Activated CD4-positive, alpha-beta T cell treated with anti-CD3 and anti-CD28 coated beads, Interleukin-2, amount 10 ng/mL, durations not matched to agents 7 days and 5 days (primary cell): ENCODE measurements at regions not wholly inside any gene's neighbourhood (a gene's known extent, or its start where the extent isn't known, plus 50 kb on each side); places are given as distances from the start of the nearest gene placed in this dataset.
"Not testable (repeated sequence)": the region's sequence is repeated elsewhere in the genome, so short reads cannot be mapped to it uniquely, and the experiment has no call there.

Experiments used
- CTCF ChIA-PET: fragments of 350-600 bp; sonication (Branson Sonifier 250); formaldehyde crosslinking; loops from one replicate; lab custom pipeline; 2021; ENCODE audit warnings: antibody characterized with exemption; lab: Charles Lee
- POLR2A ChIA-PET: fragments of 350-600 bp; sonication (Branson Sonifier 250); formaldehyde crosslinking; loops from one replicate; lab custom pipeline; 2021; ENCODE audit warnings: antibody characterized with exemption; lab: Charles Lee
- DNase-seq: peaks from one replicate; pipeline ENCODE4 v3.0.0-alpha.2; 2020
- H3K27ac Mint-ChIP-seq: one replicate; pipeline ENCODE4 v1.8.0; 2021; ENCODE audit warnings: mild to moderate bottlenecking, moderate library complexity, mixed read lengths
- H3K27me3 Mint-ChIP-seq: one replicate; pipeline ENCODE4 v1.8.0; 2021; ENCODE audit warnings: mixed read lengths
- H3K36me3 Mint-ChIP-seq: one replicate; pipeline ENCODE4 v1.8.0; 2021; ENCODE audit warnings: low read depth, mixed read lengths
- H3K4me1 Mint-ChIP-seq: one replicate; pipeline ENCODE4 v1.8.0; 2021; ENCODE audit warnings: mixed read lengths
- H3K4me3 Mint-ChIP-seq: one replicate; pipeline ENCODE4 v1.8.0; 2021; ENCODE audit warnings: mild to moderate bottlenecking, moderate library complexity, mixed read lengths
- H3K9me3 Mint-ChIP-seq: one replicate; pipeline ENCODE4 v1.8.0; 2021; ENCODE audit warnings: mixed read lengths

DNA sequence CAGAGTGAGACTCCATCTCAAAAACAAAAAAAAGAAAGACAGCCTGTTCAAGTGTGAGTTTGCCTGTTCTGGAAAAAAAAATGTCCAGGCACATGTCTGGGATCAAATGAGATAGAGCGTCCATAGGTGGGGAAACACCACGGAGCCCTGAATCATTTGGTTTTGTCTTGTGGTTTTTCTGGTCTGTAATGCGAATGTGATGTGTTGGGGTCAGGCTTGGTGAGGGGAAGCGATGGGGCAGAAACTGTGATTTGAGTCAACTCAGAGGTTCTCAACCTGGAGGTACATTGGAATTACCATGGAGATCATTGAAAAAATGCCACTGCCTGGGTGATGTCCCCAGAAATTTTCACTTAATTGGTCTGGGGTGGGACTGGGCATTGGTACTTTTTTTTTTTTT is 183.9 kb upstream of the PWP1 start:
- DNase-seq, result no peak
- Mint-ChIP-seq H3K36me3 (peaks cover 7% of the 10 kb centered on the region), H3K27me3 (no peaks in the 10 kb centered on the region), H3K4me3 (no peak overlapping the region), H3K4me1 (no peaks in the 10 kb centered on the region), H3K27ac (no peak overlapping the region), H3K9me3 (peaks cover 4% of the 10 kb centered on the region)
- ChIA-PET POLR2A (no interaction called here), CTCF (no interaction called here)

DNA sequence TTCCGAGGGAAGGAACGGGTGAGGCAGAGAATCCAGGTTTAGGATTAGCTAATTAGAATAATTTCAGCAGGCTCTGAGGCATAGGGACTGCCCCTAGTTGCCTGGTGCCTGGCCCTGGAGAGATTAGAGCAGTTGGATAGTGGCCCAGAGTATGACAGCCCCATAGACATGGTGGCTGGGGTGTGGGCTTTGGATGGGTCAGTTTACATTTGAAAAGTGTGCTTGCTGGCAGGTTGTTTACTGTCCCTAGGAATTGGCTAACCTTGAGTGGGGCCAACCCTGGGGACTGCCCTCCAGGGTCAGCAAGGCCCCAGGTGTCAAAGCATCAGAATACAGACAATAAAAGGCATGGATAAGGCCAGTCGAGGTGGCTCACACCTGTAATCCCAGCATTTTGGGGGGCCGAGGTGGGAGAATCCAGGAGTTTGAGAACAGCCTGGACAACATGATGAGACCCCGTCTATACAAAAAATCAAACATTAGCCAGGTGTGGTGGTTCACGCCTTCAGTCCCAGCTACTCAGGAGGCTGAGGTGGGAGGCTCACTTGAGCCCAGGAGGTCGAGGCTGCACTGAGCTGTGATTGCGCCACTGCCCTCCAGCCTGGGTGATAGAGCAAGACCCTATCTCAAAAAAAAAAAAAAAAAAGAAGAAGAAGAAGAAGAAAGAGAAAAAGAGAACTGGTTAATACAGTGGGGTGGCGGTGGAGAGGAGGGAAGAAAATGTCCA is 182.3 kb upstream of the PWP1 start:
- no peaks in the 10 kb centered on the region for H3K36me3 Mint-ChIP-seq
- CTCF ChIA-PET, result no interaction called here
- H3K4me1 Mint-ChIP-seq, result no peaks in the 10 kb centered on the region
- POLR2A ChIA-PET, result no interaction called here
- no peaks in the 10 kb centered on the region for H3K27me3 Mint-ChIP-seq
- H3K9me3 Mint-ChIP-seq, result no peaks in the 10 kb centered on the region
- H3K27ac Mint-ChIP-seq, result no peak overlapping the region
- no peak for DNase-seq
- H3K4me3 Mint-ChIP-seq, result no peak overlapping the region

DNA sequence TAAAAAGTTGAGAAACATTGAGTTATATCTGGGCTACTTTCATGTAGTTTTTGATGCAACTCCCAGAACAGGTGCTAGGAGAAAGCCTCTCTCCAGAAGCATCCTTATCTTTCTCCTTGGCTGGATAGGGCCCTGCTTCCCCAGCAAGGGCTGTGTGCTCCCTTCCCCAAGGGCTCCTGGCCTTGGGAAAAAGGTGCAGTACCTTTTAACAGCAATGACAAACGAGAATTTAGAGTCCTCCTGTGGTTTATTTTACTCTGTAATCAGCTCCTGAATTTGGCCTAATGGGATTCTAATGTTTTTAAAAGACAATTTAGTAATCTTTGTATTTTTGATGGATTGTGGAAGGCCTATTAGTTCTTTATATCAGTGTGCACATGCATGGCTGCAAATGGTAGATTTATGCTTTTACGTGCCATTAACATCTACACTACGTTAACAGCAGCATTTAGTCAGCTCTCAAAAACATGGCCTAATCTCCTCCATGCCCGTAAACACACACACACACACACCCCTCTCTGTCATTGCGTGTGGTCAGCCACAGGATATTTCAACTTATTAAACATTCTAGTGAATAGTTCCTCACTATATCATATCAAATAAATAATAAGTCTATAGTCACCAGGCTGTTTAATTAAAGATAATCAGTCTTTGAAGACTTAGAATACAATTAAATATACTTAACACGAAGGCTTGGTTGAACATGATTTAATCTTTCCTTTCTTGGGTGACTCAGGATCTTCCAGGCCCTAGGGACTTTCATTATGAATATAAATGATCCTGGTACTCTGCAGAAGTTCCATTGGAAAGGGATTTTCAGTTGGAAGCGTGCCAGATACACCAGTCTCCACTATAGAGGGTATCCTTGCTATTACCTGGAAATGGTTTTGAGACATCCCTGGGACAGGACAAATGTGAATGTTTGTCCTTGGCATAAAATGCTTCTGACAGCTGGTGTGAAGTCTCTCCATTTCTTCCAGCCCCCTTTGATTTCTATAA is 181.4 kb upstream of the PWP1 start:
- ChIA-PET POLR2A (no interaction called here), CTCF (no interaction called here)
- DNase-seq, result no peak
- Mint-ChIP-seq H3K27me3 (no peaks in the 10 kb centered on the region), H3K9me3 (no peaks in the 10 kb centered on the region), H3K4me1 (no peaks in the 10 kb centered on the region), H3K36me3 (no peaks in the 10 kb centered on the region), H3K27ac (no peak overlapping the region), H3K4me3 (no peak overlapping the region)

DNA sequence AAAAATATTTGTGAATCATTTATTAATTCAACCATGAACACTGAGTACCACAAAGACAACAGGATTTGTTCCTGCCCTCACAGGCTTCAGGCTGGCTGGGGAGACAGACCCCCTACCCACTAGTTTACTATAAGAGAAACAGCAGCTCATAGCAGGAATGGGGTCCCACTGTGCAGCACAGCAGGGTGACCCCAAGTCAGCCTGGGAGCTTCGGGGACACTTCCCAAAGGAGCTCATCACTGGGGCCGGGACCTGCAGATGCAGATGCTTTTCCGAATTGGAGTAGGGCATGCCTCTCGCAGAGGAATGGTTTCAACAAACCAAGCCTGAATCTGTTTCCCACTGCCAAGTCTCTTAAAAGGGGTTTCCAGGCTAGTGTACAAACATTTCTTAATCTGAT is 176.2 kb upstream of the PWP1 start:
- ChIA-PET POLR2A (no interaction called here), CTCF (no interaction called here)
- no peaks in the 10 kb centered on the region for H3K9me3 Mint-ChIP-seq
- DNase-seq, result no peak
- H3K4me3 Mint-ChIP-seq, result no peak overlapping the region
- no peaks in the 10 kb centered on the region for H3K36me3 Mint-ChIP-seq
- H3K27ac Mint-ChIP-seq, result no peak overlapping the region
- no peaks in the 10 kb centered on the region for H3K27me3 Mint-ChIP-seq
- no peaks in the 10 kb centered on the region for H3K4me1 Mint-ChIP-seq

DNA sequence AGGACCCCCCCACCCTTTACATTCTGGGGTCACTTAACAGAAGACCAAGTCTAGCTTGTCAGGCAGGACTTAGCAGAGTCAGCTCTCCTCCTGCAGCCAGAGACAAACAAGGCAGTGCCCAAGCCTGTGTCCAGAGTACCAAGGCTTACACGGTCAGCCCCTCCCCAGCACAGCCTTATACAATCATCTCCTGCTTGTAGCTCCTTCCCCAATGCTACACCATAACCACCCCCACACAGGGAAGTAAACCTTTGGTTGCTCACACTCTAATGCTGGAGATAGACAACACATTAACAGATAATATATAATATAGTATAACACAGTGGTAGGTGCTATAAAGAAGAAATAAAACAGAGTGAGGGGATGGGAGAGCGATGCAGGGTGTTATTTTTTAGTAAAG is 175.4 kb upstream of the PWP1 start:
- Mint-ChIP-seq H3K36me3 (no peaks in the 10 kb centered on the region), H3K9me3 (no peaks in the 10 kb centered on the region), H3K27ac (no peak overlapping the region), H3K4me1 (peaks cover 5% of the 10 kb centered on the region), H3K4me3 (no peak overlapping the region), H3K27me3 (no peaks in the 10 kb centered on the region)
- POLR2A ChIA-PET, result interaction anchor here (0.6 kb wide), 1 partner anchor 17 kb away, joined by 4 read pairs; no protein-coding TSS in a partner anchor
- CTCF ChIA-PET, result no interaction called here
- no peak for DNase-seq

DNA sequence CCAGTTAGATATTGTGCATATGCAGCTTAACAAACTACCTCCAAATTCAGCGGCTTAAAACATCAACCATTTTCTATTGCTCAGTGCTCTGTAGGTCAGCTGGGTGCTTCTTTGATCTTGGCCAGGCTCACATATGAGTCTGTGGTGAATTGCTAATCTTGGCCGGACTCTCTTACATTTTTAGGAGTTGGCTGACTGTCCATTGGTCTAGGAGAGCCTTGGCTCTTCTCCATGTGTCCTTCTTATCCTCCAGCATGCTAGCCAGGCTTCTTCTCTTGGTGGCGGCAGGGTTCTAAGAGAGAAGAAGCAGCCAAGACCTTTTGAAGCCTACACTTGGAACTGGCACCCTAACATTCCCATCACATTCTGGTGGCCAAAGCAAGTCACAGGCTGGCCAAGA is 174.3 kb upstream of the PWP1 start:
- no peak for DNase-seq
- no peak overlapping the region for H3K4me3 Mint-ChIP-seq
- CTCF ChIA-PET, result no interaction called here
- H3K9me3 Mint-ChIP-seq, result no peaks in the 10 kb centered on the region
- peaks cover 11% of the 10 kb centered on the region for H3K4me1 Mint-ChIP-seq
- POLR2A ChIA-PET, result no interaction called here
- H3K27me3 Mint-ChIP-seq, result no peaks in the 10 kb centered on the region
- no peaks in the 10 kb centered on the region for H3K36me3 Mint-ChIP-seq
- H3K27ac Mint-ChIP-seq, result no peak overlapping the region

DNA sequence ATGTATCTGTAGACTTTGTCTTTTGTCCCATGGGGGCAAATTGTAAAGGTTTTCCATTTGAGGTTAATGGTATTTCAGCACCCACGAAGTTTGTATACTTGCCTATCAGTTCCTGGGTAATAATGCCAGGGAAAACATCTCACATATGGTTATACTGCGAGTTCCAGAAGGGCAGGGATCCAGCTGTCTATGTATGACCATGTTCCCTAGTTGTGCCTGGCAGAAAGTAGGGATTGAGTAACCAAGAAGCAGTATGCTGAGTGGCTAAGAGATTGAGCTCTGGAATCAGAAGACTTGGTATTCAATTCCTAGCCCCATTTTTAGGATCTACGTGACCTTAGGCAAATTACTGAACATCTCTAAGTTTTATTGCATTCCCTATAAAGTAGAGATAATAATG is 173.2 kb upstream of the PWP1 start:
- no peak for DNase-seq
- Mint-ChIP-seq H3K9me3 (no peaks in the 10 kb centered on the region), H3K36me3 (no peaks in the 10 kb centered on the region), H3K4me1 (peaks cover 11% of the 10 kb centered on the region), H3K4me3 (no peak overlapping the region), H3K27me3 (no peaks in the 10 kb centered on the region), H3K27ac (no peak overlapping the region)
- ChIA-PET CTCF (no interaction called here), POLR2A (no interaction called here)

DNA sequence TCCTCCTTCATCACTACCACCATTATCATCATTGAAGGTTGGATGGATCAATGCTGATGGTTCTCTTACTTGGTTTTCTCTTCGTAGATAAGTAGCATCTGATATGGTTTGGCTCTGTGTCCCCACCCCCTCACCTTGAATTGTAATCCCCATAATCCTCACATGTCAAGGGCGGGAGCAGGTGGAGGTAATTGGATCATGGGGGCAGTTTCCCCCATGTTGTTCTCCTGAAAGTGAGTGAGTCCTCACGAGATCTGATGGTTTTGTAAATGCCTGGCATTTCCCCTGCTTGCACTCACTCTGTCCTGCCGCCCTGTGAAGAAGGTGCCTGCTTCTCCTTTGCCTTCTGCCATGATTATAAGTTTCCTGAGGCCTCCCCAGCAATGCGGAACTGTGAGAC is 172.4 kb upstream of the PWP1 start:
- H3K4me3 Mint-ChIP-seq, result no peak overlapping the region

DNA sequence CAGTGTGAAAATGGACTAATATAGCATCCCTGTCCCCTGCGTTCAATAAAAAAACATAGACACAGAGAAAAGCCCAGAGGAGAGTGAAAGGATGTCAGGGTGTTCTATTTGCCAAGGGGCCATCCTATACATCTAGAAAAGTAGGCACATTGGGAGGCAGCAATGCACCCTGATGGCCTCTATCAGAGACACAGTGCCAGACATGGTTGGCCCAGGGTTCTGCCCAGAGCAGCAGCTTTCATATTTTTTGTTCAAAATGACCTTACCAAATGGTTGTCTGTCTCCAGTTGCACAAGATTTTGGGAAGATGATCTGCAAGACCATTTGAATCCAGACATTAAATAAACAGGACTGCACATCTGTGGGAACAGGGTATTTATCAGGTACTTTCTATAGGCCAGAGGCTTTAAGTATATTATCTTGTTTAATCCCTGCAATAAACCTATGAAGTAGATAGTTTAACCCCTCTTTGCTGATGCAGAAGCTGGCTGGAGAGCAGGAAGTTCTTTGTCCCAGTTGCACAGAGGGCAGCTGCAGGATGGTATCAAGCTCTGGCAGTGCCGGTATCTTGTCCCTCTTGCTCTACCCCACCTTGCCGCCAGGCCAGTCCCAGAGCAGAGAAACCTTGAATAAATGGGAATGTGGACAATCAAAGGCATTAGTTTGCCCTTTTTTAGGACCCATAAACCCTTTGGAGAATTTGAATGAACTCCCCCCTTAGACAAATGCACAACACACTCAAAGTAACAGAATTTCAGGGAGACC is 171.8 kb upstream of the PWP1 start:
- no peak overlapping the region for H3K4me3 Mint-ChIP-seq
- CTCF ChIA-PET, result no interaction called here
- POLR2A ChIA-PET, result no interaction called here
- no peaks in the 10 kb centered on the region for H3K27me3 Mint-ChIP-seq
- H3K27ac Mint-ChIP-seq, result no peak overlapping the region
- H3K36me3 Mint-ChIP-seq, result no peaks in the 10 kb centered on the region
- H3K9me3 Mint-ChIP-seq, result peaks cover 1% of the 10 kb centered on the region
- H3K4me1 Mint-ChIP-seq, result peaks cover 11% of the 10 kb centered on the region
- DNase-seq, result no peak

More for the DNA sequence above, 172.4 kb upstream of the PWP1 start:
- no peaks in the 10 kb centered on the region for H3K36me3 Mint-ChIP-seq
- ChIA-PET POLR2A (no interaction called here), CTCF (no interaction called here)
- peaks cover 11% of the 10 kb centered on the region for H3K4me1 Mint-ChIP-seq
- H3K27me3 Mint-ChIP-seq, result no peaks in the 10 kb centered on the region
- H3K9me3 Mint-ChIP-seq, result no peaks in the 10 kb centered on the region
- H3K27ac Mint-ChIP-seq, result no peak overlapping the region
- no peak for DNase-seq

DNA sequence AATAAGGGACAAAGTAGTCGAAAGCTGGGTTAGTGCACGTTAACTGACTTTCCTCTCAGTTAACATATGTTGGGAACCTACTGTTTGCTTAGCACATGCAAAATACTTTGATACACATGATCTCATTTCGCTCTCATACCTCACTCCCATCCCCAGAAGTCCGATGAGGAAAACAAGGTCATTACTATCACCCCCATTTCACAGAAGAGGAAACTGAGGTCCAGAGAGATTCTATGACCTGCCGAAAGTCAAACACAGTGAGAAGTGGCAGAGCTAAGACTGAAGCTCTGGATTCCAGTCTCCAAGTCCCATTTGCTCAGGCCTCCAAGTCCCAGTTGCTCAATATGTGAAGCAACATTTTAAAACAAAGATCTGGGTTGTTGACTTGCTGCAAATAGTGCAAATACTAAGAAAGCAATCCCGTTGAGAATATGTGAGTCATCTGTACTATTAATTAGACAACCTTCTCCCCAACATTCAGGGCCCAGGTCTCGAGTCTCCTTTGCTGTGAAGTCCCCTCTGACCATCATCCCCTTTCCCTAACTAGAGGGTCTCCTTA is 170.6 kb upstream of the PWP1 start:
- H3K27ac Mint-ChIP-seq, result no peak overlapping the region
- no peak for DNase-seq
- H3K9me3 Mint-ChIP-seq, result peaks cover 4% of the 10 kb centered on the region
- H3K4me3 Mint-ChIP-seq, result no peak overlapping the region
- no peaks in the 10 kb centered on the region for H3K27me3 Mint-ChIP-seq
- H3K4me1 Mint-ChIP-seq, result peaks cover 11% of the 10 kb centered on the region
- H3K36me3 Mint-ChIP-seq, result no peaks in the 10 kb centered on the region
- ChIA-PET POLR2A (no interaction called here), CTCF (interaction anchor here (1.0 kb wide), 1 partner anchor 113 kb away, joined by 3 read pairs; no protein-coding TSS in a partner anchor)

DNA sequence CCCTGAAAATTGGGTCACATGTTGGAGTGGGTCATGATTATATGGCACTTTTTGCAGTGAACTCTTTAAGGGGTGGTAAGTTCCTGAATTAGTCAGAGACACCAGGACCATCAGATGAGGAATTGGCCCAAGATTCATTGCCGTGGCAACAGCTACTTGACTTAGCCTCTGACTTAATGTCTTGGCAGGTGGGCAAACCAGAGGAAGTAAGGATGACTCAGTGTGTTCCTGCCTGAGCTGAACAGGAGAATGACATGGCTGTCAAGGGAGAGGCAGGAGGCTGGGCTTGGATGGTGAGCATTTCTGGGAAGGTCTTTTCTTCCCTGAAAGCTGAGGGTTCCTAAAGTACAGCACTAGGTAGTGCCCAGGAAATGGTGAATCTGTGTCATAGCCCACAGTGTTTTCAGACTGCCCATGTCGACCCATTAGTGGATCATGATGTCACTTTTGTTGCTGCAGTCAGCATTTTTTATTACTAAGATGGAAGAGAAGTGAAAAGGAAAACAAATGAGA is 170.1 kb upstream of the PWP1 start:
- peak; percentile 14 for DNase-seq
- H3K36me3 Mint-ChIP-seq, result peaks cover 3% of the 10 kb centered on the region
- POLR2A ChIA-PET, result no interaction called here
- H3K9me3 Mint-ChIP-seq, result peaks cover 4% of the 10 kb centered on the region
- no peaks in the 10 kb centered on the region for H3K27me3 Mint-ChIP-seq
- CTCF ChIA-PET, result interaction anchor here (1.0 kb wide), 1 partner anchor 113 kb away, joined by 3 read pairs; no protein-coding TSS in a partner anchor
- peaks cover 11% of the 10 kb centered on the region for H3K4me1 Mint-ChIP-seq
- no peak overlapping the region for H3K27ac Mint-ChIP-seq
- no peak overlapping the region for H3K4me3 Mint-ChIP-seq

DNA sequence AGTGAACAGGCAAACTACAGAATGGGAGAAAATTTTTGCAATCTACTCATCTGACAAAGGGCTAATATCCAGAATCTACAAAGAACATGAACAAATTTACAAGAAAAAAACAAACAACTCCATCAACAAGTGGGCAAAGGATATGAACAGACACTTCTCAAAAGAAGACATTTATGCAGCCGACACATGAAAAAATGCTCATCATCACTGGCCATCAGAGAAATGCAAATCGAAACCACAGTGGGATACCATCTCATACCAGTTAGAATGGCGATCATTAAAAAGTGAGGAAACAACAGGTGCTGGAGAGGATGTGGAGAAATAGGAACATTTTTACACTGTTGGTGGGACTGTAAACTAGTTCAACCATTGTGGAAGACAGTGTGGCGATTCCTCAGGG is 167.8 kb upstream of the PWP1 start:
- POLR2A ChIA-PET, result not testable (repeated sequence)

More for the DNA sequence above, 167.8 kb upstream of the PWP1 start:
- DNase-seq, H3K4me3 Mint-ChIP-seq, H3K27me3 Mint-ChIP-seq, H3K27ac Mint-ChIP-seq, CTCF ChIA-PET: not testable (repeated sequence)
- H3K9me3 Mint-ChIP-seq, result peaks cover 12% of the 10 kb centered on the region
- peaks cover 17% of the 10 kb centered on the region for H3K36me3 Mint-ChIP-seq
- H3K4me1 Mint-ChIP-seq, result peaks cover 11% of the 10 kb centered on the region
